Coronary artery (tissue), 2 donors: ENCODE measurements at regions not wholly inside any gene's neighbourhood (a gene's known extent, or its start where the extent isn't known, plus 50 kb on each side); places are given as distances from the start of the nearest gene placed in this dataset.

Experiments used
- DNase-seq: peaks from one replicate; pipeline ENCODE4 v3.0.0-alpha.2; 2017; ENCODE audit warnings: low spot score
- H3K27ac ChIP-seq, 2 donors: fragments of 200-600 bp; sonication (generic); one replicate each; pipeline ENCODE4 v1.5.1; 2016 to 2019
- H3K4me3 ChIP-seq: fragments of 200-600 bp; sonication (generic); 2 replicates; pipeline ENCODE4 v1.5.1; 2016; ENCODE audit warnings: mild to moderate bottlenecking, moderate library complexity
- CTCF ChIP-seq: fragments of 200-600 bp; sonication (generic); IDR thresholded peaks from one replicate; pipeline ENCODE4 v1.5.1; 2019; ENCODE audit warnings: antibody characterized with exemption

GRCh38 chr12:94707892-94708291 lies 57.5 kb upstream of the TMCC3 start:
- no peak for TF ChIP-seq CTCF
- Histone ChIP-seq H3K27ac (peak overlapping the region in 1 of 2 donors; percentile 7), H3K4me3 (peak overlapping the region; percentile 18)
- DNase-seq: no peak

- Histone ChIP-seq H3K4me3 (no peak overlapping the region), H3K27ac (no peak overlapping the region)
- no peak for TF ChIP-seq CTCF
- no peak for DNase-seq
These were observed 56.7 kb upstream of the TMCC3 start for GRCh38 chr12:94707036-94707435.

GRCh38 chr12:94706250-94706661 lies 55.9 kb upstream of the TMCC3 start:
- no peak for TF ChIP-seq CTCF
- Histone ChIP-seq H3K4me3 (no peak overlapping the region), H3K27ac (no peak overlapping the region)
- DNase-seq: no peak

GRCh38 chr12:94705676-94706075 lies 55.3 kb upstream of the TMCC3 start:
- DNase-seq: no peak
- no peak overlapping the region for H3K4me3 ChIP-seq
- TF ChIP-seq CTCF: no peak
- no peak overlapping the region for H3K27ac ChIP-seq

GRCh38 chr12:94704452-94705306 lies 54.3 kb upstream of the TMCC3 start:
- no peak for TF ChIP-seq CTCF
- no peak for DNase-seq
- Histone ChIP-seq H3K4me3 (no peak overlapping the region), H3K27ac (peak overlapping the region in 1 of 2 donors; percentile 22)

- H3K27ac ChIP-seq: no peak overlapping the region
- DNase-seq: no peak
- TF ChIP-seq CTCF: no peak
- H3K4me3 ChIP-seq: no peak overlapping the region
These were observed 52.3 kb upstream of the TMCC3 start for GRCh38 chr12:94702696-94703095.

- no peak for DNase-seq
- no peak for TF ChIP-seq CTCF
- Histone ChIP-seq H3K4me3 (no peak overlapping the region), H3K27ac (no peak overlapping the region)
These were observed 51.4 kb upstream of the TMCC3 start for GRCh38 chr12:94701711-94702110.
